GM21367 (cell line): ENCODE measurements at regions not wholly inside any gene's neighbourhood (a gene's known extent, or its start where the extent isn't known, plus 50 kb on each side); places are given as distances from the start of the nearest gene placed in this dataset.

Experiments
- ATAC-seq: cut with Tn5 transposase; IDR thresholded peaks from one replicate; pipeline ENCODE4 v1.9.1; 2021; ENCODE audit not compliant: unreplicated experiment

DNA sequence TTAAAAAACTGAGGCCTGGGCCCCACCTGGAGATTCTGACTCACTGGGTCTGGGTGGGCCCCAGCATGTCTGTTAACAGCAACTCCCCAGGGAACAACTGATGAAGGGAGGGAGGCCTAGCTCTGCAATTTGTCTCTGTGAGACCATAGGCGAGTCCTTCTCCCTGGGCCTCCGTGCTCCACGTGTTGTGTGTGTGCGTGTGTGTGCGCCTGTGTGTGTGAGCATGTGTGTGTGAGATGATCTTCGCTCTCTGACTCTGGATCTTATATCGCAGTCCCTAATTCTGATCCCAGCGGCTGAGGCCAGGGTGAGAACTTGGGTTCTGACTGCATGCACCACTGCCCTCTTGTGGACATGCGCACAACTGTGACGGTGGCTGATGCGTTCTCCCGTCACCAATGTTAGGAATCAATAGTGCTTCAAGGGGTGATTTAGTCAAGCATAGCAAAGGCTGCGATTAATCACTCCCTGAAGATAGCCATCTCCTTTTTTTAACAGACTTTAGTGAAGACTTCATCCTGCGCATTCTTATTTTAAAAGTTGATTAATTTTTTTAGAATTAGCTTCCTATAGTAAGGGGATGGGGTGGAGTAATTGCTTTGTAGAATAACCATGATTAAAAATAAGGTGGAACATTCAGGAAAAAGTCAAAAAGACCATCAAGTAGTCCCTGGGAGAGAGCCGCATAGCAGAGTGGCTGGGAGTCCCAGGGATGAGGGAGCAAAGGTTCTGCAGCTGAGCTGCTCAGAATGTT lies 62.4 kb upstream of the USP24 start:
- ATAC-seq: peak; percentile 82

DNA sequence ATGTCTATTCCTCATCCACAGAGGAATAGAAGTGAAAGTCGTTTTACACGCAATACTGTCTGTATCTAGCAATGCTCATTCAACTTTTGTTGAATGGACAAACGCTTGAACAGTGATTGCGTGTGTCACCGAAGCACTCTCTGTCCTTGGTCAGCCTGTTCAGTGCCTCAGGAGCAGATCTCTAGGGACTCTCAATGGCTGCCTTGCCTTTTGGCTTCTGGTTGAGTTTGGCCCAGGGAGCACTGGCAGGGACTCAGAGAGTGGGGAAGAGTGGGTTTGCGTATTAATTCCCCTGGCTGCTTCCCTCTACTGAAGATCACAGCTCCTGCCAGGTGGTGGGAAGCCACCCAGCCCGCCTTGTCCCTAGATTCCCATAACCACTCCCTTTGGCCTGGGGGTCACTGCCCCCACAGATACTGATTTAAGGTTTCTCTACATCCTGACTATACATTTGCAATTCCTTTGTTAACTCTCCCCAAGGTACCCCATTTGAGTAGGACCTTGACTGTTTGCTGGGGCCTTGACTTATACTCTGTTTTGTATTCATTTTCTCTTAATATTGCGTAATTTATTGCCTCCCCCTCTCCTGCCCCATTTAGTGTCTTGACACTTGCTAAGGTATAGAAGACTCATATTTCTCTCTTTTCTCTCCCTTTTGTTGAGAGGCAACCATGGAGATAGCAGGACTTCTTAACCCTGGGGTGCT lies 61.7 kb upstream of the USP24 start:
- no peak for ATAC-seq

DNA sequence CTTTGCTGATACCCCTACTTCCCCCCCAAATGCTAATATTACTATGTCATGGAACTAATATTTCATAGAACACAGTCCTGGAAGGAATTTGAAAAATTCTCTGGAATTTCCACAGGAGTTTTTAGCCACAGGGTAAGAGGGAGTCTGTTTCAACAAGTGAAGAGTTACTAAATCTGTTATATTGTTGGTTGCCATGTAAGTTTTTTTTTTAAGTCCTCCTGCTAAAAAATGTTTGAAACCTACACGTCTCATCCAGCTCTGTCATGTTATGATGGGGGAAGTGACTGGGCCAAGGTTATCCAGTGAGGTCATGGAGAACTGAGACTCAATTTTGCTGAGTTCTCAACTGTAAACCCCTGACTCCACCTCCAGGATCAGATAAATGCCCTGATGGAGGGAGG lies 60.8 kb upstream of the USP24 start:
- ATAC-seq: no peak

DNA sequence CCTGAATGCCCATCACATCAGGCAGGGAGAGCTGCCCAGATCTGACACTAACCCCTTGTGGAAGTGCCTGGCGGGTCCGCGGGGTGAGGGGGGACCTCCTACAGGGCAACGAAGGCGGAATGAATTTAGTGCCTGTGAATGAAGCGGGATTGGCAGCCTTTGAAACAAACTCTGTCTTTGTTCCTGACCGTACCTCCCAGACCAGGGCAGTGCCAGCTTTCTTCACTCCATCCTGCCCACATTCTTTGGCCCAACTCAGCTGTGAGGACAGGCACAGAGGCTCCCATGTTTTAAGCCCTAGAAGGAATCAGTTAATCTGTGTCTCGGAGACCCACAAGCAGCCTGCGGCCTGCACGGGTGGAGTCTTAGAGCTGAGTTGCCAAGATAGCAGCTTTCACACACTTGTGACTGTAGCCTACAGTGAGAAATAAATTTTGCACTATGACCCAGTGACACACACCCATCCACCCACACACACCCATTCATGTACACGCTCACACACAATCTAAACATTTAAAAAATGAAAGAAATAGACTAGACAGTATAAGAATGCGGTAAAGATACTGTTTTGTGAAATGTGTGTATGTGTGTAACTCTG lies 60.1 kb upstream of the USP24 start:
- ATAC-seq: no peak

DNA sequence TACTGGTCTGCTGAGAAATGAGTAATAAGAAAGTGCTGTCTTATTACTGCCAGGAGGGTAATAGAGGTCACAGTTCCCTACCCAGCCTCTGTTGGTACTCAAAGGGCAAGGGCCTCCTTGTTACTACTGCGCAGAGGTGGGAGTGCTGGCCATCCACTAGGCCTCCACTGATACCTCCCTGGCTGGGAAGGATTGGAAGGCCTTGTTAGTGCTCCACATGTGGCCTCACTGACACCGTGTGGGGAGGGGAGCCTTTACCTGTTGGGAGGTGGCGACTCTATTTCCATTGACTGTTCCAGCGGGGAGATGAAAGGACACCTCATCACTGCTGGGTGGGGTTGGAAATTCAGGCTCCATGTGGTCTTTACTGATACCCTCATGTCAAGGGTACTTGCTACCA lies 57.8 kb upstream of the USP24 start:
- no peak for ATAC-seq
